Epithelial cell of proximal tubule (primary cell): ENCODE measurements at regions not wholly inside any gene's neighbourhood (a gene's known extent, or its start where the extent isn't known, plus 50 kb on each side); places are given as distances from the start of the nearest gene placed in this dataset.
"Not testable (repeated sequence)": the region's sequence is repeated elsewhere in the genome, so short reads cannot be mapped to it uniquely, and the experiment has no call there.

Experiments used
- DNase-seq: peaks from one replicate; pipeline ENCODE4 v3.0.0-alpha.2; 2011; ENCODE audit warnings: low read depth
- H3K4me3 ChIP-seq: 2 replicates; pipeline ENCODE4 v1.5.1; 2011; ENCODE audit warnings: low read depth, mild to moderate bottlenecking, low read length
- CTCF ChIP-seq: conservative IDR thresholded peaks from 2 replicates; pipeline ENCODE4 v1.5.1; 2012; ENCODE audit warnings: low read depth, mild to moderate bottlenecking, low read length

DNA sequence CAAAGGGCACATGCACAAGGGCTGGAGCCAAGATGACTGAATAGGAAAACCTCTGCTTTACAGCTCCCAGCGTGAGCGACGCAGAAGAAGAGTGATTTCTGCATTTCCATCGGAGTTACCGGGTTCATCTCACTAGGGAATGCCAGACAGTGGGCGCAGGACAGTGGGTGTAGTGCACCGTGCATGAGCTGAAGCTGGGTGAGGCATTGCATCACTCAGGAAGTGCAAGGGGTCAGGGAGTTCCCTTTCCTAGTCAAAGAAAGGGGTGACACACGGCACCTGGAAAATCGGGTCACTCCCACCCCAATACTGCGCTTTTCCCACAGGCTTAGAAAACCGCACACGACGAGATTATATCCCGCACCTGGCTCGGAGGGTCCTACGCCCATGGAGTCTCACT lies 64.5 kb upstream of the HTR1E start:
- not testable (repeated sequence) for H3K4me3 ChIP-seq, DNase-seq

DNA sequence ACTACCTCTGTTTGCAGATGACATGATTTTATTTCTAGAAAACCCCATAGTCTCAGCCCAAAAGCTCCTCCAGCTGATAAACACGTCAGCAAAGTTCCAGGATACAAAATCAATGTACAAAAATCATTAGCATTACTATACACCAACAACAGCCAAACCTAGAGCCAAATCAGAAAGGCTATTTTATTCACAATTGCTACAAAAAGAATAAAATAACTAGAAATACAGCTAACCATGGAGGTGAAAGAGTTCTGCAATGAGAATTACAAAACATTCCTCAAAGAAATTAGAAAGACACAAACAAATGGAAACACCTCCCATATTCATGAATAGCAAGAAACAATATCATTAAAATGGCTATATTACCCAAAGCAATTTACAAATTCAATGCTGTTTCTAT lies 65.6 kb upstream of the HTR1E start:
- no peak for DNase-seq
- TF ChIP-seq CTCF, result no peak
- no peak overlapping the region for H3K4me3 ChIP-seq

DNA sequence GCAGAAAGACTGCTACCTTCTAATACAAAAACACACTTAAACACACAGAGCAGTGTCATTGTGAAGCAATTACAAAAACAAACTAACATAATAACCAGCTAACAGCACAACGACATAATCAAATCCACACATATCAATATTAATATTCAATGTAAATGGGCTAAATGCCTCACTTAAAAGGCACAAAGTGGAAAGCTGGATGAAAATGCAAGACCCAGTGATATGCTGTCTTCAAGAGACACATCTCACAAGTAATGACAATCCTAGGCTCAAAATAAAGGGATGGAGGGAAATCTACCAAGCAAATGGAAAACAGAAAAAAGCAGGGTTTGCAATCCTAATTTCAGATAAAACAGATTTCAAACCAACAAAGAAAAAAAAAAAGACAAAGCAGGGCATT lies 67.8 kb upstream of the HTR1E start:
- no peak for TF ChIP-seq CTCF
- no peak for DNase-seq
- no peak overlapping the region for H3K4me3 ChIP-seq

GRCh38 chr6:86859513-86859912 lies 77.8 kb upstream of the HTR1E start:
- no peak for TF ChIP-seq CTCF
- DNase-seq, result no peak
- no peak overlapping the region for H3K4me3 ChIP-seq

- no peak for DNase-seq
- TF ChIP-seq CTCF, result no peak
- H3K4me3 ChIP-seq, result no peak overlapping the region
Observed at GRCh38 chr6:86858970-86859369, 78.4 kb upstream of the HTR1E start.

- no peak overlapping the region for H3K4me3 ChIP-seq
- no peak for TF ChIP-seq CTCF
- no peak for DNase-seq
Observed at GRCh38 chr6:86857783-86858182, 79.5 kb upstream of the HTR1E start.

DNA sequence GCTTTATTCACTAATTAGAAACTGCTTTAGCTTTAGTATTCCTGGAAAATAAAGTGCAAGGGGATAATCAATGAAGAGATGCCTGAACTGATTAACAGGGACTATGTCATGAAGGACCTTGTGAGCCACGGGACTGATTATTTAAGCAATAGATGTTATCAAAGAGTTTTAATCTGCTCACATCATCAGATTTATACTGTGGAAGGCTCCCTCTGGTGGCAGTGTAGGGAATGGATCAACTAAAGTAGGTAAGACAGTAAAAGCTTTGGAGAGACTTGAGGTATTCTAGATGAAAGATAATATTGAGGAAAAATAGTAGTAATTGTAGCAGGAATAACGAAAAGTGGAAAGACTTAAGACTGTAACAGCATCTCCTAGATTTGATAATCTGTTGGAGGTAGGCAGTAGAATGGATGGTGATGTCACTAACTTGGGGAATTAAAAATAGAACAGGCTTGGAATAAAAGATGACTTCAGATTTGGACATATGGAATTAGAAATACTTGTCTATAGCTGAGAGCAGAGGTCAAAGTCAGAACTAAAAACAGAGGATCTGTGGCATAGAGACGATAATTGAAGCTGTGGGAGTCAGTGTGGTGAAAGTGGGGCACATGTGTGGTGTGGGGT lies 80.3 kb upstream of the HTR1E start:
- DNase-seq, result peak; percentile 1
- H3K4me3 ChIP-seq, result no peak overlapping the region
- peak; percentile 89 for TF ChIP-seq CTCF
